NT2/D1 (cell line): ENCODE measurements at regions not wholly inside any gene's neighbourhood (a gene's known extent, or its start where the extent isn't known, plus 50 kb on each side); places are given as distances from the start of the nearest gene placed in this dataset.

Source experiments
- SUZ12 ChIP-seq: IDR thresholded peaks from 2 replicates; pipeline ENCODE4 v1.6.1; 2011; ENCODE audit not compliant: insufficient read length, insufficient read depth; ENCODE audit errors: extremely low read depth
- YY1 ChIP-seq: IDR thresholded peaks from 2 replicates; pipeline ENCODE4 v1.6.1; 2011; ENCODE audit not compliant: insufficient read length, insufficient read depth
- ZNF274 ChIP-seq: IDR thresholded peaks from 2 replicates; pipeline ENCODE4 v1.6.1; 2011; ENCODE audit warnings: mild to moderate bottlenecking, low read depth, low read length

- TF ChIP-seq ZNF274 (no peak), YY1 (no peak), SUZ12 (no peak)
Measured at GRCh38 chr2:129011466-129012061, 692.9 kb upstream of the HS6ST1 start.
